ENCODE measurements at regions not wholly inside any gene's neighbourhood (a gene's known extent, or its start where the extent isn't known, plus 50 kb on each side); places are given as distances from the start of the nearest gene placed in this dataset.

DNA sequence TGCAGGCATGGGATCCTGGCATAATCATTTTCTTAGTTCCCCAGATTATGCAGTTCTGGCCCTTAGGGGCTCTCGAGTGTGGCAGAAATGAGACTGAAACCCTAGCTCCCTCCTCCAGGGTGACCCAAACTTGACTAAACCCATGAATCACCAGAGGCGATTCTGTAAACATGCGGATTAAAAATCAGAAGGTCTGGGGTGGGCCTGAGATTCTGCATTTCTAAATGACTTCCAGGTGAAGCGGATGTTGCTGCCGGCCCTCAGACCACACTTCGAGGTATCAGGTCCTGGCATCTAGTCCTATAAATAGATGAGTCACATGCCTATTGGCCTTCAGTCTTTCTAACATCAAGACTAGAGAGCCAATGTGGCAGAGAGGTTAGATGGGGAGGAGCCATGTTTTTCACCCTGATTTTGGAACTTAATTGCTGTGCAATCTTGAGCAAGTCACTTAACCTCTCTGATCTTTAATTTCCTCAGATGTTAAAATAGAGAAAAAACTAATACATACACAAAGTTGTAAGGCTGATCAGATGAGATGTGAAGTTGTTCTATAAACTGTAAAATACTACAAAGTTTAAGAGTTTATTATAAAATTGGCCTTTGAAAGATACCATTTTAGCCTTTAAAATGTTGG is 431.2 kb downstream of the FOXO1 start:
- TF ChIP-seq, protein P1, sequence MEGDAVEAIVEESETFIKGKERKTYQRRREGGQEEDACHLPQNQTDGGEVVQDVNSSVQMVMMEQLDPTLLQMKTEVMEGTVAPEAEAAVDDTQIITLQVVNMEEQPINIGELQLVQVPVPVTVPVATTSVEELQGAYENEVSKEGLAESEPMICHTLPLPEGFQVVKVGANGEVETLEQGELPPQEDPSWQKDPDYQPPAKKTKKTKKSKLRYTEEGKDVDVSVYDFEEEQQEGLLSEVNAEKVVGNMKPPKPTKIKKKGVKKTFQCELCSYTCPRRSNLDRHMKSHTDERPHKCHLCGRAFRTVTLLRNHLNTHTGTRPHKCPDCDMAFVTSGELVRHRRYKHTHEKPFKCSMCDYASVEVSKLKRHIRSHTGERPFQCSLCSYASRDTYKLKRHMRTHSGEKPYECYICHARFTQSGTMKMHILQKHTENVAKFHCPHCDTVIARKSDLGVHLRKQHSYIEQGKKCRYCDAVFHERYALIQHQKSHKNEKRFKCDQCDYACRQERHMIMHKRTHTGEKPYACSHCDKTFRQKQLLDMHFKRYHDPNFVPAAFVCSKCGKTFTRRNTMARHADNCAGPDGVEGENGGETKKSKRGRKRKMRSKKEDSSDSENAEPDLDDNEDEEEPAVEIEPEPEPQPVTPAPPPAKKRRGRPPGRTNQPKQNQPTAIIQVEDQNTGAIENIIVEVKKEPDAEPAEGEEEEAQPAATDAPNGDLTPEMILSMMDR (IDR thresholded peaks at IDR 0.05; ENCODE audit: low read length), result no peak
- no peak for TF ChIP-seq EZH2 (IDR thresholded peaks at IDR 0.05; ENCODE audit: borderline replicate concordance, low read length)
